GM18519 (cell line): ENCODE measurements at regions not wholly inside any gene's neighbourhood (a gene's known extent, or its start where the extent isn't known, plus 50 kb on each side); places are given as distances from the start of the nearest gene placed in this dataset.
"Not testable (repeated sequence)": the region's sequence is repeated elsewhere in the genome, so short reads cannot be mapped to it uniquely, and the experiment has no call there.

Experiments
- ATAC-seq: cut with Tn5 transposase; IDR thresholded peaks from one replicate; pipeline ENCODE4 v1.9.1; 2021; ENCODE audit warnings: mild to moderate bottlenecking, moderate library complexity; ENCODE audit not compliant: unreplicated experiment, low FRiP score

DNA sequence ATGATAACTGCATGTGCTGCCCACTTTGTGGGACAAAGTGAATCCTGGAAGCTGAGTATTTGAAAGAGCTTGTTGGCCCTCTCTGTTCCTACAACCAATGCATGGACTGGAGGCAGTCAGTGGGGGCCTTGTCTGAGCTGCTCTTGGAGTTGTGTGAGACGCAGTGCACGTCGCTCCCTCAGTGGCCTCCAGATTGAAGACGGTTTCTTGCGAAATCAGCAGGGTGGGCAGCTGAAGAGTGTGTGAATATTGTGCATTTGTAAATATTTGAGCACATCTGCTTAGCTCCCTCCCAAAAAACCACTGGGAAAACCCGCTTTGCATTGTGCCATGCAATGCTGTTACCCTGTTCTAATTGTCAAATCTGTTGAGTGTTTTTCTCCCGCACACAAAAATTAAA, 782.8 kb downstream of the PLCL1 start:
- no peak for ATAC-seq

DNA sequence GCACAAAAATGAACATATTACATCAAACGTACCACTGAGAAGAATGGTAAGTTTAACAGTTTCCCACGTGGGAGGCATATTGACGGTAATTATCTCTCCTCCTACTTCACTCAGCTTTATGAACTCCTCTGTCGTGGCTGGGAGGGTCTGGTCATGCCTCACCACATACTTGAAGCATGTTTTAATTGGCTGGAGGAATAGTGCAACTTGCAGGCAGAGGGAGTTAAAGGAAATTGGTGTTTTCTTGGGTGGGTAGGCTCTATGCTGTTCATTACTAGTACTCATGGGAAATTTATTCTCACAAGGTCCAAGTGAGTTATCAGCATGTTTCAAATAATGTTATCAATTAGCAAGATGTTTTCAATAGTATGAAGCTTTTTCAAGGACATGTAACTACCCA, 767.0 kb downstream of the PLCL1 start:
- ATAC-seq, result no peak

DNA sequence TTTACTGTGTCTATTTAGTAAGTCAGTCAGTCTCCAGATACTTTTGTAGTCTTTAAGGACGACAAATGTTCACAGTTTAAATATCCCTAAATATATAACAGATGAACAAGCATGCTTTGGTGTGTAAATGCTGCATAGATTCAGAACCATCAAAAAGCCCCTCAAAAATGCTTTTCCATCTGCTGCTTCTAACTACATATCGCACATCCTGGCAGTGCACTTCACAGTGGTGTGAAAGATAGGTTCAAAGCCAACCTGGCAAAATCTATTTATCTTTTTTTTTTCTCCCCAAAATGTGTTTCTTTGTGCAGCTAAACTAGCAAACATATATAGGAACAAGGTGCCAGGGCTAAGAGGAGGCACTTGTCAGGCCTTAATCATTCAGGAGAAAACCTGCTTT, 753.8 kb downstream of the PLCL1 start:
- no peak for ATAC-seq

DNA sequence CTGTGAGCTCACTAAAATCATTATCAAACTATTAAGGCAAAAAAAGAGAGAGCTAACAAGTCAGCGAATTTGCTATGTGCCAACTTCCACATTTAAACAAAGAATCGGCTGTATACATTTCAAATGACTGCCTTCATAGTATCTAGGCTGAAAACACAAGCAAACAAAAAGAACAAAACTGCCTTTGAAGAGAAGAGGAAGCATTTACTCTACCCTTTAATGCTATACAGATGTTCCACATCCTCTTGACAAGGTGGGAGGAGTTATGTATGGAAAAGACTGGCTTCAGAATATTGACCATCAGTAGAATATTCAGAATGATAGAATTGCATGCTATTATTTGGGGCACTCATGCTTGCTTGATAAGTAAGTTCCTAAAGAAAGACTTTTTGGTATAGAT, 741.7 kb downstream of the PLCL1 start:
- ATAC-seq, result no peak

DNA sequence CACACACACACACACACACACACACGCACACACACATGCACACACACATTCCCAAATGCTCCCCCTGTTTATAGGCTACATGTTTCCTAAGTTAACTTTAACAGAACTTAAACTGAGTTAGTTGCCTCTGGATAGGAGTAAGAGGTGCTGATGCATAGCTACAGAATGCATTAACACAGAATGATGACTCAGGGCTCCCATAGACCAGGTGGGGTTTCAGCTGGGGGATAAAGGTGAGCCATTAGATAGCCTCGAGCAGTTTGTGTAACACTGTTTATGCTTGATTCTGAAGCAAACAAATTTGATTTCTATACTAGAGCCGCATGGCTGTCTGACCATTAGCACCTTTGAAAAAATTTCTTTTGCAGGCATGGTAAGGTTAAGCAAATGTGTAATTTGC, 741.0 kb downstream of the PLCL1 start:
- no peak for ATAC-seq

DNA sequence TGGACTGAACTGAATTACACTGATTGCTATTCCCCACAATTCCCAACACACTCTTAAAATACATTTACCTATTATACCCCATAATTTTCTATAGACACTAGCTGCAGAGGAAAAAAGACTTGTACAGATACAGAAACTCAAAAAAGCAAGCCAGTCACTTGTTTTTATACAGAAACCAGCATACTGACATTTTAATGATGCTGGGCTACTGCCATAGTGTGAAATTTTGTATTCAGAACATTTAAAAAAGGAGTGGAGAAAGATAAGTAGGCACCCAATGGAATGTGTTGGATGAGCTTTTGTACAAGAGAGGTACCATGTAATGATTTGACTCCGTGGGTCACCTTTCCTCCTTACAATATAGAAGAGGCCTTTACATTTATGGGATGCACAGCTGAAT, 740.1 kb downstream of the PLCL1 start:
- no peak for ATAC-seq

DNA sequence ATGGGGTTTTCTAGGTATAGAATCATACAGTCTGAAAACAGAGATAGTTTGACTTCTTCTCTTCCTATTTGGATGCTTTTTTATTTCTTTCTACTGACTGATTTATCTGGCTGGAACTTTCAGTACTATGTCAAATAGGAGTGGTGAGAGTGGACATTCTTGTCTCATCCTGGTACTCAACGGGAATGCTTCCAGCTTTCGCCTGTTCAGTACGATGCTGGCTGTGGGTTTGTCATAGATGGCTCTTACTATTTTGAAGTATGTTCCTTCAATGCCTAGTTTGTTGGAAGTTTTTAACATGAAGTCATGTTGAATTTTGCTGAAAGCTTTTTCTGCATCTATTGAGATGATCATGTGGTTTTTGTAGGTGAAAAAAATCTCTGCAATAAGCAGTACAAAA, 730.4 kb downstream of the PLCL1 start:
- no peak for ATAC-seq

DNA sequence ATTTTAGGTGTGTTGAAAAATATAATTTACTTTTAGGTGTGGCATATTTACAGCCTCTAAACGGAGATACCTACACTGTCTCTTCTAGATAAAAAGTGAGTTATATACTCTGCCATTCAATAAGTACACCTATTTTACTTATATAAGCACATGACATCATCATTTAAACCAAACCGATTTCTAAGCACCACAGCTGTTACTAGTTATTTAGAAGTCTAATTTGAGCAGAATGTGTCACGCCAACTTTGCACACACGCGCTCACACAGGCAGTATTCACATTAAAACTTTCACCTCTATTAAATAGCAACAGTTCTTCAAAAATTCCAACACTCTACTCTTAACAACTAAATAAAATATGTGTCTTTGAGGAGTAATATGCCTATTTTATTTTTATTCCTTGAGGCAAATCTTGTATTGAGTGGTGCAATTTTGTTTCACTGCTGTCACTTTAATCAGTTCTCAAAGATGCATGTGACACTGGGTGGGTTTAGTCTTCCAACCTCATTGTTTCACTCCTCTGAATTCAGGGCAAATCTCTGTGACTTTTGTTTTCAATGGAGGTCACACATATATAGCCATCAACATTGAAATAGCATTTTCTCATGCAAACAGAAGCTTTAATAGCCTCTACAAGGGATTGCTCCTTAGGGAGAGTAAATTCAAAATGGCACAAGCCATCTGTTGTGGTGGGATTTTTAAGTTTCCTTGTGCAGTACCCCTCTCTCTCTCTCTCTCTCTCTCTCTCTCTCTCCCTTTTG, 721.0 kb downstream of the PLCL1 start:
- ATAC-seq, result no peak

DNA sequence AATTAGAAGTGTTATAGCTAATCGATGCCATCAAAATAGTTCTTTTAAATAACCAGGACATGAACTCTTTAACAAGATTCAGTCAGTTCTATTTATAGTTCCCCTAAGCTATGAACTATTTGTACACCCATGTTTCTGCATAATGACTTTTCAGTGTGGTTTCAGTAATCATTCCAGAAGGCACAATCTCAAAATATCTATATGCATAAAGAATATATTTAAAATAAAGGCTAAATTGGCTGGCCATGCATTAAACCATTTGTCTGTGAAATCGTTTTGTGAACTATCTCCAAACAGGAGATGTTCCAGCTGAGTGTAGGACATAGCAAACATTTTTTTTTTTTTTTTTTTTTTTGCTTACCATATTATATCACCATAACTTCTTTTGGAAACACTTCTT, 719.3 kb downstream of the PLCL1 start:
- ATAC-seq, result no peak

DNA sequence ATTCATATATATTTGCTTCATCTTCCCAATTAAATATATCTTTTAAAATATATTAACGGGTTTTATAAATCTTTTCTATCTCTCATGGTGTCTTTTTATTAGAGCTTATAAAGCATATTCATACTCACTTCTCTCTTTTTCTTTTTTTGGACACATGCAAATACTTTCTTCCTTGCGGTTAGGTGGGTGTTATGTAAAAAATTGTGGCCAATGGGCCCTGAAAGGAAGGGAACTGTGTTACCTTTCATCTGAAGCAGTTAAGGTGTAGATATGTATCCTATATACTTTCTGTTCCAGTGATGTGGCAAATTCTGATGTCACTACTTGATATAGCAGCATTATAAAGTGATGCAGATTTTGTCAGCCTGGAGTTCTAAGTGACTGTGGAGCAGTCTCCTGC, 714.5 kb downstream of the PLCL1 start:
- peak; percentile 87 for ATAC-seq

DNA sequence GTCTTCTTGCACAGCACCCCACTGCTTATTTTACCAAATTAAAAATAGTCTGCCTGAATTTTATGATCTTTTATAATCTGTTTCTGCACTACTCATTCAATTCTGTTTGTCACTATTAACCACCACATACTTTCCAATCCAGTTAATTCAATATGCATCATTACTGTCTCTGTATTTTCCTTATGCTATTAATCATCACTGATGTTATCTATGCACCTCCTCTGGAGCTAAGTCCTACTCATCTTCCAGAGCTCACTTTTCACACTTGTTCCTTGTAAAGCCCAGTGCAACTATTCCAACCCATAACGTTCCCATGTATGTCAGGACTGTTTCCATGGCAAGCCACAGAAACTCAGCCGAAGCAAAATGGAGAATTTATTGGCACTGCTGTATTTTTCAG, 713.6 kb downstream of the PLCL1 start:
- no peak for ATAC-seq

DNA sequence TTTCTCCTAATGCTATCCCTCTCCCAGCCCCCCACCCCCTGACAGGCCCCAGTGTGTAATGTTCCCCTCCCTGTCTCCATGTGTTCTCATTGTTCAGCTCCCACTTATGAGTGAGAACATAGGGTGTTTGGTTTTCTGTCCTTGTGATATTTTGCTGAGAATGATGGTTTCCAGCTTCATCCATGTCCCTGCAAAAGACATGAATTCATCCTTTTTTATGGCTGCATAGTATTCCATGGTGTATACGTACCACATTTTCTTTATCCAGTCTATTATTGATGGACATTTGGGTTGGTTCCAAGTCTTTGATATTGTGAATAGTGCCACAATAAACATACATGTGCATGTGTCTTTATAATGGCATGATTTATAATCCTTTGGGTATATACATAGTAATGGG, 704.2 kb downstream of the PLCL1 start:
- ATAC-seq, result not testable (repeated sequence)

DNA sequence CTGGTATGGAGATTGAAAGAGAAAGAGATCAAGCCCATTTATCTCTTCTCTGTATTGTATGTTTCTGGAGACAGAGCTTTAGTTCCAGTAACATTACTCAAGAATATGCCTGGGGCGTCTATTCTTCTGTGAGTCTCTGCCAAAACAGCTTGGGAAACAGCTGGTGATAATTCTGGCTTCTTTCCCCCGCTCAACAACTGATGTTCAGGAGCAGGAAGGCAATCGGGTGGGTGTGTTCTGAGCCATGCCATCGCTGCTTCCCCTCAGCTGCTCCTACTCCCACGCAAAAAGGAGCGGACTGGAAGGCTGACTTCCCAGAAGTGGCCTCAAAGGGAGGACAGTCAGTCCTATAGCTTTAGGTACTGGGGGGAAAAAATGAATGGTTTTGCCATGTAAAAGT, 695.1 kb downstream of the PLCL1 start:
- no peak for ATAC-seq

DNA sequence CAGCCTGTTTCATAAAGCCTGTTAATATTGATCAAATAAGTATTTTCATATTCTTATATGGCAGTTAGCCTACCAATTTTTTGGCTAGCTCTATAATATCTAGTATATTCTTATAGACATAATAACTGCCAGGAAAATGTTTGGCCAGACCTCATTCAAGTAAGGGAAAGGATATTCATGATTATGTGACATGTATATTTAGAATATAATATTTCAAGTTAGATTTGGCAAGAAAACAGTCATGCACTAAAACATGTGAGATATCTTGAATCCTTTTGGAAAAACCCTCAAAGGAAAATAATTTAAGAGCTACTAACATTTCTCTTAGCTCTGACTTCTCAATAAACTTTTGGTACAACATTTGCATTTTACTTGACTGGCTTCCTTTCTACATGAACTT, 694.1 kb downstream of the PLCL1 start:
- no peak for ATAC-seq

DNA sequence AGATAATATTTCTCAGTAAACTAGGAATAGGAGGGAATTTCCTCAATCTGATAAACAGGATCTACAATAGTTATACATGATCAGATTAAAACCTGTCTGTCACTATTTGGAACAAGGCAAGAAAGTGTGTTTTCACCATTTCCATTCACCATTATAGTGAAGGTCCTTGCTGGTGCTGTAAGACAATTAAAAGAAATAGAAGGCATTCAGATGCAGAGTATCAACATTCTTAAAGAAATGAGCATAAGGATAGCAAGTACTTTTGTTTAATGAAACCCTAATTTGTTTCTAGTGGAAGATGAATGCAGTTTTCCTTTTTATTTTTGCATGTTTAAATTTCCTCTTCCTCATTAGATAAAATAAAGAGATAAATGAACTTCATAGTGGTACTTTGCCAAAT, 693.7 kb downstream of the PLCL1 start:
- no peak for ATAC-seq

DNA sequence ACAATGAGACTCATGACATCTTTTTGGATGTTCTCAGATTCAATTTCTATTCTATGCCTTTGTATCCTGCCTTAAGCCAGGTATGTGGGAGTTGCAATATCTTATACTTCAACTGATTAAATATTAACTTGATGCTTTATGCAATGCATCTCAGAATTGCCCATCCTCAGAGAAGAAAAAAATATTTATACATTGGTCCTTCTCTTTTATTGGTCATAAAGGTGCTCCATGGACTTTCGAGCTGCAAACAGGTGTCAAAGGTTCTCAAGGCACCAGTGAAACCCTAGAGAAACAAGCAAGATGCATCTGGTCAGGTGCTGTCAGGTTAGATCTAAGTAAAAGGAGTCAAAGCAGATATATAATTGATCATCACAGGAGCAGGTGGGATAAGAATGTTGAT, 690.5 kb downstream of the PLCL1 start:
- ATAC-seq, result no peak

DNA sequence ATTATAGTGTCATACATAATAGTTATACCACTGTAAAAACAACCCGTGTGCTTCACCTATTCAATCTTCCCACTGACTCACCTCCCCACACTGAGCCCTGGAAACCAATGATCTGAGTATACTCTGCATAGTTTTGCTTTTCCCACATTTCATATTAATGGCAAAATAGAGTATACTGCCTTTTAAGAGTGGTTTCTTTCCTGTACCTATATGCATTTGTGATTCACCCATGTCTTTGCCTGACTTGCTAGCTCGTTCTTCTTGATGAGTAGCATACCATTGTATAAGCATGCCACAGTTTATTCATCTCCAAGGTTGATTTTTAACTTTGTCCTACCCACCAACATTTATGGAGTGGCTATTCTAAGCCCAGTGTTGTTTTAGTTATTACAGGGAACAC, 686.4 kb downstream of the PLCL1 start:
- ATAC-seq, result no peak

DNA sequence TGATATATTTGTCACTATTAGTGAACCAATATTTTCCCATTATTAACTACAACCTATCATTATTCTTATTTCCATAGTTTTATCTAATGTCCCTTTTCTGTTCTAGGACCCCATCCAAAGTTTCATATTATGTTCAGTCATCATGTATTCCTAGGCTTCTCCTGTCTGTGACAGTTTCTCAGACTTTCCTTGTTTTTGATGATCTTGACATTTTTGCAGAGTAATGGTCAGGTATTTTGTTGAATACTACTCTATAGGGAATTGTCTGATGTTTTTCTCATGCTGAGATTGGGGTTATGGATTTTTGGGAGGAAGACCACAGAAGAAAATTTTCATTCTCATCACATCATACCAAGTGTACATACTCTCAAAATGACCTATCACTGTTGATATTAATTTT, 684.6 kb downstream of the PLCL1 start:
- ATAC-seq, result no peak

DNA sequence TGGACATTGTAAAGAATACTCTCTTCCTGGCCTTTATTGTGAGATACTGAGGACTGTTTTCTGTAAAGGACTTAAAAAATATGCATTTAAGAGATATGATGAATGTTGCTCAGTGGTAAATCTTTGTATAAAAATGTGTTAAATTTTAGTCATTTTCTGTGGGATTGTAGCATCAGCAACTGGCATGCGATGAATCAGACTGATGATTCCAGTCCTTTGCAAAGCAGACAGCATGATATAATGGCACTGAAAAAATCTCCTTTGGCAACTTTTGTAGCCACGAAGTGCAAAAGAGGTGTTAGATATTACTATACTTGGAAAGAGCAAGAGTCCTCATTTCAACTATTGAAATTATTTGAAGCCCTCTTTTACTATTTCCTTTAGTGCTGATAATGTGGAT, 678.7 kb downstream of the PLCL1 start:
- no peak for ATAC-seq

DNA sequence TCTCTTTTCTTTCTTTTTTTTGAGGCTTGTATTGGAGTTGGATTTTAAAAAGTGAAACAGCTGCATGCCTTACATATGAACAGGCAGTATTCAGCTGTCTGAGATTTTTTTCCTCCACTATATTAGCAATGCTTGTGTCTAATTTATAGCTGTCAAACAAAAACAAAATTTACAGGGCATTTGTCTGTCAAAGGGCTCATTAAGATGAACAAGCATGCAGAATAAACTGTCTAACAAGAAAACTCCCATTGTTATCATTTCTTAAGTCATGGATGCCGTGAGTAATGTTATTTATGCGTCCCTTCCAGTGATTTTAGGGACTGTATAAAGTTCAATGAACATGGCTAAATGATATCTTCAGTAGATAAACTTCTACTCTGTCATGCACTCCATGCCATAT, 674.7 kb downstream of the PLCL1 start:
- ATAC-seq, result no peak

DNA sequence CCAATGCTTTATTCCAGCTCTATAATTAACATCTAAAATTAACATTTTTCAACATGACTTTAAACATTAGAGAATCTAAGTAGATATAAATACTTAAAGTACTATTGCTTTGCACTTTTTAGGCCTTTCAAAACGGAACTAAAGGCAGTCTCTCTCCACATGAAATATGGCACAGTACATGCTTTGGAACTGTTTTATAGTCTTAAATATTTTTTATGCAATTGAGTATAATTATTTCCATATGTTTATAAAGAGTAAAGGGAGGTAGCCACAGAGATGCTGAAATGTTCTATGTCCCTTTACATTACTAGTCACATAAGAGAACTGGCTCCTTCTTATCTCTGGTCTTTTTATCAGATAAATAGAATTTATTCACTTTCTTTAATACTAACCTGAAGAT, 674.0 kb downstream of the PLCL1 start:
- no peak for ATAC-seq

DNA sequence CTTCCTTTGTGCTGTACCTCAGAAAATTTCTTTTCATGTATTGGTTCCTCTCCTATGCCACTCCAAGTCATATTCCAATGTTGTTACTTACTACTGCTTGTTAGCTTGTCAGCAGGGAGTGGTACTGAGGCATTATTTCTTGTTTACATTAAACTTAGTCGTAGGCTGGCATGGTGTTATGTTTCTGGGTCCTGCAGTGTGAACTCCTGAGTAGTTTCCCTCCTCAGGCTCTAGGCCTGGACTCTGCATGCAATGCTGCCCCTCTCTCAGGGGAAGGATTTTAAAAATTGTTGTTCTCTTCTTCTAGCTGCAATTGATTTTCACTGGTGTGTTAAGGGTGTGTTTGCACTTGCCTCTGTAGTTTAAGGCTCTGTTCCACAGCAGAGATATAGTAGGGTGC, 671.6 kb downstream of the PLCL1 start:
- ATAC-seq, result no peak

DNA sequence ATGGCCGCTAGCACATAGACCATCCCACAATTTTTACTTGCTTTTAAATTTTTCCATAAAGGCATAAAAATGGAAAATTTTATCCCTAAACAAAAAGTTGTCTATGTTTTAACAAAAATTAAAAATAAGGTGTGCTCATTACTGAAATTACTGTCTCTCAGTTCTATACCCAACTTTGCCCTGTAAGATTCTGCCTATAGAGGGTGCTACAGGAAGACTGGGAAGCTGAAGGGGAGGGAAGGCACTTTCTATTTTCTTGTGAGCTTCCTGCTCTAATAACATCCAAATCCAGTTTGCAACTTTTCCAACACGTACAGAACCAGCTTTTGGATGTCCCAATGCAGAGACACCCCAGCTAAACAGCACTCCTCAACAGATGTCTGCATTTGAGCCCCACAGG, 666.9 kb downstream of the PLCL1 start:
- ATAC-seq, result no peak
